K562 (cell line): ENCODE measurements at regions not wholly inside any gene's neighbourhood (a gene's known extent, or its start where the extent isn't known, plus 50 kb on each side); places are given as distances from the start of the nearest gene placed in this dataset.

Experiments used
- ATAC-seq: fragments of 200-7000 bp; cut with Tn5 transposase; 3 replicates; pipeline ENCODE4 v1.9.1; 2020; ENCODE audit warnings: moderate library complexity
- BruUV-seq: library from RNA; stranded (reverse); fragments of 400-500 nt; replicated peaks from 2 replicates; lab custom pipeline; 2021; lab: Mats Ljungman, UMichigan
- CTCF ChIA-PET: fragments of 300-600 bp; formaldehyde crosslinking; extraction: SDS; loops from one replicate; lab custom pipeline; 2021; ENCODE audit warnings: low intra/inter-chr PET ratio; lab: Yijun Ruan, JAX
- POLR2A ChIA-PET: fragments of 300-600, 350-650 bp; sonication (Branson Sonifier 250); formaldehyde crosslinking; extraction: SDS; loops from one replicate; lab custom pipeline; 2021; ENCODE audit warnings: antibody characterized with exemption, inconsistent platforms; lab: Yijun Ruan, JAX
- DNase-seq, 4 experiments: peaks; one replicate each; pipeline versions ENCODE4 v3.0.0 to v3.0.0-alpha.2; 2011 to 2018; ENCODE audit warnings: low spot score in 3 of 4, mixed read lengths in 3 of 4; ENCODE audit errors: extremely low read depth in 1 of 4
- FAIRE-seq: peaks from 2 replicates; lab custom pipeline; 2011; peaks lifted over from hg19 to GRCh38; lab: Jason Lieb, UNC
- H2AFZ ChIP-seq: 2 replicates; pipeline ENCODE4 v1.6.0; 2011; ENCODE audit warnings: low read depth, low read length, control low read depth, inconsistent platforms
- H3K27ac ChIP-seq: fragments of 200-600 bp; 3 replicates; pipeline ENCODE4 v1.8.0; 2011; ENCODE audit warnings: low read depth, mild to moderate bottlenecking, control low read depth, inconsistent platforms, low read length, moderate library complexity, mixed read lengths; ENCODE audit errors: extremely low read depth
- H3K27me3 ChIP-seq, 2 experiments: fragments of 300-600 bp in 1 of 2; 2 replicates in 1 of 2; 3 replicates in 1 of 2; pipeline versions ENCODE4 v1.6.0 to v1.8.0; 2011; ENCODE audit warnings: inconsistent platforms in 2 of 2, low read length in 2 of 2, mild to moderate bottlenecking in 1 of 2, mixed read lengths in 1 of 2, moderate library complexity in 1 of 2; ENCODE audit not compliant: control insufficient read depth in 2 of 2, insufficient read depth in 2 of 2
- H3K36me3 ChIP-seq: fragments of 300-600 bp; 3 replicates; pipeline ENCODE4 v1.8.0; 2011; ENCODE audit warnings: mild to moderate bottlenecking, low read length, inconsistent platforms; ENCODE audit not compliant: control insufficient read depth, insufficient read depth
- H3K4me1 ChIP-seq, 2 experiments: fragments of 200-600 bp in 1 of 2; replicated peaks in 1 of 2; 2 replicates in 1 of 2; 3 replicates in 1 of 2; pipeline versions ENCODE4 v1.5.1 to v1.8.0; 2011; ENCODE audit warnings: inconsistent platforms in 2 of 2, low read length in 2 of 2, mild to moderate bottlenecking in 1 of 2, mixed read lengths in 1 of 2, moderate library complexity in 1 of 2; ENCODE audit not compliant: control insufficient read depth in 2 of 2, insufficient read depth in 2 of 2
- H3K4me2 ChIP-seq: 2 replicates; pipeline ENCODE4 v1.6.1; 2011; ENCODE audit warnings: low read length, control low read depth, inconsistent platforms, mixed read lengths; ENCODE audit not compliant: insufficient read depth
- H3K4me3 ChIP-seq: fragments of 200-600 bp; sonication (generic), shearing (Covaris generic); 2 replicates; pipeline ENCODE4 v1.5.1; 2016; ENCODE audit warnings: control low read depth, inconsistent platforms
- H3K79me2 ChIP-seq: fragments of 200-600 bp; 3 replicates; pipeline ENCODE4 v1.8.0; 2011; ENCODE audit warnings: low read length, inconsistent platforms; ENCODE audit not compliant: control insufficient read depth, insufficient read depth
- H3K9ac ChIP-seq, 2 experiments: 2 replicates each; pipeline versions ENCODE4 v1.6.0 to v1.6.1; 2011; ENCODE audit warnings: low read depth in 2 of 2, low read length in 2 of 2, control low read depth in 1 of 2, inconsistent platforms in 1 of 2, mild to moderate bottlenecking in 1 of 2, mixed read lengths in 1 of 2; ENCODE audit not compliant: insufficient read depth in 1 of 2
- H3K9me1 ChIP-seq: one replicate; pipeline ENCODE4 v1.6.0; 2011; ENCODE audit warnings: inconsistent platforms, mild to moderate bottlenecking, low read length, moderate library complexity; ENCODE audit not compliant: control insufficient read depth, insufficient read depth
- H3K9me3 ChIP-seq: replicated peaks from 2 replicates; pipeline ENCODE4 v1.5.1; 2011; ENCODE audit warnings: low read depth, low read length, inconsistent platforms; ENCODE audit not compliant: control insufficient read depth, insufficient read depth
- H4K20me1 ChIP-seq: replicated peaks from 2 replicates; pipeline ENCODE4 v1.6.1; 2011; ENCODE audit warnings: low read length, inconsistent platforms, mixed read lengths; ENCODE audit not compliant: control insufficient read depth, insufficient read depth
- ATF1 ChIP-seq, 2 experiments: fragments of 450-650 bp in 1 of 2; IDR thresholded peaks; 2 replicates each; pipeline ENCODE4 v1.6.1; 2016; ENCODE audit warnings: missing compliant biosample characterization in 1 of 2, missing genetic modification characterization in 1 of 2
- BACH1 ChIP-seq: fragments of 200-800 bp; sonication (Bioruptor generic); IDR thresholded peaks from 2 replicates; pipeline ENCODE4 v1.6.1; 2016; ENCODE audit warnings: missing genetic modification characterization, missing compliant biosample characterization
- CCNT2 ChIP-seq: IDR thresholded peaks from 2 replicates; pipeline ENCODE4 v1.6.1; 2011; ENCODE audit warnings: borderline replicate concordance, low read depth, mild to moderate bottlenecking, moderate library complexity, mixed read lengths, low read length; ENCODE audit not compliant: insufficient read length; ENCODE audit errors: extremely low read depth
- FIP1L1 ChIP-seq: fragments of 200-400 bp; formaldehyde crosslinking; IDR thresholded peaks from 2 replicates; pipeline ENCODE4 v1.6.1; 2018; ENCODE audit warnings: mild to moderate bottlenecking, low read depth, low read length; ENCODE audit not compliant: poor library complexity, severe bottlenecking
- FOXJ3 ChIP-seq: sonication (generic); formaldehyde crosslinking; IDR thresholded peaks from 2 replicates; pipeline ENCODE4 v1.4.0; 2020; ENCODE audit warnings: mild to moderate bottlenecking, missing genetic modification reagents
- IRF1 ChIP-seq: sonication (generic); formaldehyde crosslinking; IDR thresholded peaks from 2 replicates; pipeline ENCODE4 v1.8.0; 2022; ENCODE audit warnings: missing genetic modification reagents, mild to moderate bottlenecking, borderline replicate concordance
- MXD1 ChIP-seq: fragments of 250-450 bp; sonication (Bioruptor Pico); IDR thresholded peaks from 2 replicates; pipeline ENCODE4 v1.8.0; 2021; ENCODE audit warnings: borderline replicate concordance, mild to moderate bottlenecking, moderate library complexity; ENCODE audit not compliant: poor library complexity, severe bottlenecking
- NCOA6 ChIP-seq: fragments of 450-650 bp; IDR thresholded peaks from 2 replicates; pipeline ENCODE4 v1.6.1; 2017; ENCODE audit warnings: mild to moderate bottlenecking
- SIX5 ChIP-seq, 2 experiments: IDR thresholded peaks; 2 replicates each; pipeline ENCODE4 v1.6.1; 2011; ENCODE audit warnings: low read length in 2 of 2, borderline replicate concordance in 1 of 2, low read depth in 1 of 2, mild to moderate bottlenecking in 1 of 2, moderate library complexity in 1 of 2; ENCODE audit not compliant: insufficient read depth in 1 of 2
- SMAD3 ChIP-seq: fragments of 450-650 bp; formaldehyde crosslinking; conservative IDR thresholded peaks from 2 replicates; pipeline ENCODE4 v1.4.0; 2020; ENCODE audit warnings: mild to moderate bottlenecking
- TCFL5 ChIP-seq: fragments of 250-450 bp; sonication (Bioruptor Pico); conservative IDR thresholded peaks from 2 replicates; pipeline ENCODE4 v1.6.1; 2021; ENCODE audit warnings: mild to moderate bottlenecking, moderate library complexity, matching md5 sums
- ZBTB2 ChIP-seq: fragments of 450-650 bp; IDR thresholded peaks from 2 replicates; pipeline ENCODE4 v1.6.1; 2016; ENCODE audit warnings: antibody characterized with exemption
- in situ Hi-C: fragments of 300-500 bp; cut with MboI; formaldehyde crosslinking; loops from 4 replicates; pipeline ENCODE4 v1.15.0; 2018; ENCODE audit warnings: inconsistent platforms, mixed read lengths
- intact Hi-C: fragments of 100-400 bp; cut with micrococcal nuclease; formaldehyde crosslinking; loops from 2 replicates; pipeline ENCODE4 v1.14.2; 2022
- TF ChIP-seq, protein P1 (sequence below): IDR thresholded peaks from 2 replicates; pipeline ENCODE4 v1.6.1; 2014; ENCODE audit warnings: antibody characterized with exemption
- TF ChIP-seq, protein P2 (sequence below): fragments of 450-650 bp; conservative IDR thresholded peaks from 2 replicates; pipeline ENCODE4 v1.6.1; 2016; ENCODE audit warnings: missing genetic modification characterization, low read depth, mild to moderate bottlenecking, control low read depth, missing compliant biosample characterization
- TF ChIP-seq, protein P3 (sequence below), 2 experiments: IDR thresholded peaks; 2 replicates each; pipeline ENCODE4 v1.6.1; 2011; ENCODE audit warnings: borderline replicate concordance in 1 of 2, control low read depth in 1 of 2, low read depth in 1 of 2, low read length in 1 of 2, mild to moderate bottlenecking in 1 of 2, mixed read lengths in 1 of 2, moderate library complexity in 1 of 2; ENCODE audit not compliant: insufficient read depth in 1 of 2, insufficient read length in 1 of 2, poor library complexity in 1 of 2, severe bottlenecking in 1 of 2; ENCODE audit errors: extremely low read depth in 1 of 2

- ATAC-seq = no peak
- DNase-seq = no peak
- Histone ChIP-seq H3K27ac (no peak overlapping the region), H3K79me2 (no peaks in the 10 kb centered on the region), H4K20me1 (no peaks in the 10 kb centered on the region), H3K36me3 (no peaks in the 10 kb centered on the region), H3K4me3 (no peak overlapping the region), H3K4me2 (no peak overlapping the region), H3K9me3 (no peaks in the 10 kb centered on the region), H3K27me3 (no peaks in the 10 kb centered on the region), H3K9ac (no peak overlapping the region), H3K4me1 (no peaks in the 10 kb centered on the region), H2AFZ (no peak overlapping the region), H3K9me1 (no peaks in the 10 kb centered on the region)
- no TSS peak for BruUV-seq
- in situ Hi-C loops (no loop called here), intact Hi-C loops (no loop called here)
- CTCF ChIA-PET = no interaction called here
- POLR2A ChIA-PET = no interaction called here
- no peak for FAIRE-seq
- no peak for TF ChIP-seq FOXJ3 (CRISPR knock-in tag)
- TF ChIP-seq, protein P1, sequence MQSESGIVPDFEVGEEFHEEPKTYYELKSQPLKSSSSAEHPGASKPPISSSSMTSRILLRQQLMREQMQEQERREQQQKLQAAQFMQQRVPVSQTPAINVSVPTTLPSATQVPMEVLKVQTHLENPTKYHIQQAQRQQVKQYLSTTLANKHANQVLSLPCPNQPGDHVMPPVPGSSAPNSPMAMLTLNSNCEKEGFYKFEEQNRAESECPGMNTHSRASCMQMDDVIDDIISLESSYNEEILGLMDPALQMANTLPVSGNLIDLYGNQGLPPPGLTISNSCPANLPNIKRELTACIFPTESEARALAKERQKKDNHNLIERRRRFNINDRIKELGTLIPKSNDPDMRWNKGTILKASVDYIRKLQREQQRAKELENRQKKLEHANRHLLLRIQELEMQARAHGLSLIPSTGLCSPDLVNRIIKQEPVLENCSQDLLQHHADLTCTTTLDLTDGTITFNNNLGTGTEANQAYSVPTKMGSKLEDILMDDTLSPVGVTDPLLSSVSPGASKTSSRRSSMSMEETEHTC = no peak
- no peak for TF ChIP-seq BACH1 (tag)
- no peak for TF ChIP-seq FIP1L1
- TF ChIP-seq MXD1 (CRISPR knock-in tag) = no peak
- TF ChIP-seq IRF1 (CRISPR knock-in tag) = no peak
- no peak for TF ChIP-seq ZBTB2
- no peak for TF ChIP-seq SIX5 (IDR thresholded peaks at IDR 0.05; ENCODE audit: borderline replicate concordance in 1 of 2, insufficient read depth in 1 of 2, low read depth in 1 of 2, low read length in 2 of 2)
- no peak for TF ChIP-seq CCNT2
- TF ChIP-seq NCOA6 = no peak
- no peak for TF ChIP-seq SMAD3 (CRISPR knock-in tag)
- TF ChIP-seq, protein P2, sequence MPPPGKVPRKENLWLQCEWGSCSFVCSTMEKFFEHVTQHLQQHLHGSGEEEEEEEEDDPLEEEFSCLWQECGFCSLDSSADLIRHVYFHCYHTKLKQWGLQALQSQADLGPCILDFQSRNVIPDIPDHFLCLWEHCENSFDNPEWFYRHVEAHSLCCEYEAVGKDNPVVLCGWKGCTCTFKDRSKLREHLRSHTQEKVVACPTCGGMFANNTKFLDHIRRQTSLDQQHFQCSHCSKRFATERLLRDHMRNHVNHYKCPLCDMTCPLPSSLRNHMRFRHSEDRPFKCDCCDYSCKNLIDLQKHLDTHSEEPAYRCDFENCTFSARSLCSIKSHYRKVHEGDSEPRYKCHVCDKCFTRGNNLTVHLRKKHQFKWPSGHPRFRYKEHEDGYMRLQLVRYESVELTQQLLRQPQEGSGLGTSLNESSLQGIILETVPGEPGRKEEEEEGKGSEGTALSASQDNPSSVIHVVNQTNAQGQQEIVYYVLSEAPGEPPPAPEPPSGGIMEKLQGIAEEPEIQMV (tag) = no peak
- TF ChIP-seq, protein P3, sequence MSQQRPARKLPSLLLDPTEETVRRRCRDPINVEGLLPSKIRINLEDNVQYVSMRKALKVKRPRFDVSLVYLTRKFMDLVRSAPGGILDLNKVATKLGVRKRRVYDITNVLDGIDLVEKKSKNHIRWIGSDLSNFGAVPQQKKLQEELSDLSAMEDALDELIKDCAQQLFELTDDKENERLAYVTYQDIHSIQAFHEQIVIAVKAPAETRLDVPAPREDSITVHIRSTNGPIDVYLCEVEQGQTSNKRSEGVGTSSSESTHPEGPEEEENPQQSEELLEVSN (IDR thresholded peaks at IDR 0.05; ENCODE audit: borderline replicate concordance in 1 of 2, extremely low read depth in 1 of 2, insufficient read depth in 1 of 2, insufficient read length in 1 of 2, low read depth in 1 of 2, low read length in 1 of 2, poor library complexity in 1 of 2, severe bottlenecking in 1 of 2) = no peak
- TF ChIP-seq TCFL5 (CRISPR knock-in tag) = no peak
- no peak for TF ChIP-seq ATF1 (CRISPR knock-in tag; IDR thresholded peaks at IDR 0.05)
- TF ChIP-seq ATF1 (tag; IDR thresholded peaks at IDR 0.05) = no peak
Observed at GRCh38 chr4:101458914-101459313, 111.6 kb upstream of the PPP3CA start.
